ENCODE measurements at regions not wholly inside any gene's neighbourhood (a gene's known extent, or its start where the extent isn't known, plus 50 kb on each side); places are given as distances from the start of the nearest gene placed in this dataset.

DNA sequence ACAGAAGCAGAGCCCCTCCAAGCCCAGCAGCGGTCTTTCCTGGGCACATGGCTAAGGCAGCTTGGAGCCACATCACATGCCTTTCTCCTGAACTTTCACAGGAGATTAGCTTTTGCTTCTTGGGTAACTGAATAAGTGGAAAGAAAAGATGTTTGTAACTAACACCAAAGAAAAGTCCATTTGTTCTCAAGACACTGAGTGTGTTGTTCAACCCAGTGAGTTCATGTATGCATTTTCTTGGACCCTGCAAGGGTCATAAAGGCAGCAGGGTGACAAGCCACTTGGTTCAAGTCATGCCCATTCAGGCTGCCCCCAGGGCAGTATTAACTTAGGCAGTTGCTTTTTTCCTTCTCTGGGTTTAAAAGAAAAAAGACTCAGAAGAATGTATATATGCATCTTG is 203.4 kb downstream of the FAM76B start:
- no peak for DNase-seq (ENCODE audit: low read depth)

DNA sequence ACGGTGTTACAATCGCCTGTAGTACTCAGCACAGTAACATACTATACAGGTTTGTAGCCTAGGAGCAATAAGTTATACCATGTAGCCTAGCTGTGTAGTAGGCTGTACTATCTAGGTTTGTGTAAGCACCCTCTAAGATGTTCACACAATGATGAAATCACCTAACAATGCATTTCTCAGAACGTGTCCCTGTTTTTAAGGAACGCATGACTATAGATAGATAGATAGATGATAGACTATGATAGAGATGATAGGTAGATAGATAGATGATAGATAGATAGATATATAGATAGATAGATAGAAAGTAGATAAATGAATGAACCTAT is 203.9 kb downstream of the FAM76B start:
- no peak for DNase-seq (ENCODE audit: low read depth)

DNA sequence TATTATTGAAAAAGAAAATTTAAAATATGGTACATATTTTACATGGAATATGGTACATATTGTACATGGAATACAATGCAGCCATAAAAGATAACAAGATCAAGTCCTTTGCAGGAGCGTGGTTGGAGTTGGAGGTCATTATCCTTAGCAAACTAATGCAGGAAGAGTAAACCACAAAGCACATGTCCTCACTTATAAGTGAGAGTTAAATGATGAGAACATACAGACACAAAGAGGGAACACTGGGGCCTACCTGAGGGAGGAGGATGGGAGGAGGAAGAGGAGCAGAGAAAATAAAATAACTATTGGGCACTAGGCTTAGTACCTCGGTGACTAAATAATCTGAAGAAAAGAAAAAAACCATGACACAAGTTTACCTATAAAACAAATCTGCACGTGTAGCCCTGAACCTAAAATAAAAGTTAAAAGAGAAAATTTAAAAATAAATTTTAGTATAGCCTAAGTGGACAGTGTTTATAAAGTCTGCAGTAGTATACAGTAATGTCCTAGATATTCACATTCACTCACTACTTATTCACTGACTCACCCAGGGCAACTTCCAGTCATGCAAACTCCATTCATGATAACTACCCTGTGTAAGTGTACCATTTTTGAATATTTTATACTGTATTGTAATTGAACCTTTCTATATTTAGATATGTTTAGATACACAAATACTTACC is 204.4 kb downstream of the FAM76B start:
- DNase-seq (ENCODE audit: low read depth) = no peak

DNA sequence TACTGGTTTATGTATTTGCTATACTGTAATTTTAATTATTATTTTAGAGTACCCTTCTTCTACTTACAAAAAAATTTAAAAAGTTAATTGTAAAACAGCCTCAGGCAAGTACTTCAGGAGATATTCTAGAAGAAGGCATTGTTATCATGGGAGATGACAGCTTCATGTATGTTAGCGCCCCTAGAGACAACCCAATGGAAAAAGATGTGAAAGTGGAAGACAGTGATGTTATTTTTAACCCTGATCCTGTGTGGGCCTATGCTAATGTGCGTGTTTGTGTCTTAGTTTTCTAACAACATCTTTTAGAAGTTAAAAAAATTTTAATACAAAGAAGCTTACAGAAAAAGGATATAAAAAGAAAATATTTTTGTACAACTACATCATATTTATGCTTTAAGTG is 205.0 kb downstream of the FAM76B start:
- no peak for DNase-seq (ENCODE audit: low read depth)

DNA sequence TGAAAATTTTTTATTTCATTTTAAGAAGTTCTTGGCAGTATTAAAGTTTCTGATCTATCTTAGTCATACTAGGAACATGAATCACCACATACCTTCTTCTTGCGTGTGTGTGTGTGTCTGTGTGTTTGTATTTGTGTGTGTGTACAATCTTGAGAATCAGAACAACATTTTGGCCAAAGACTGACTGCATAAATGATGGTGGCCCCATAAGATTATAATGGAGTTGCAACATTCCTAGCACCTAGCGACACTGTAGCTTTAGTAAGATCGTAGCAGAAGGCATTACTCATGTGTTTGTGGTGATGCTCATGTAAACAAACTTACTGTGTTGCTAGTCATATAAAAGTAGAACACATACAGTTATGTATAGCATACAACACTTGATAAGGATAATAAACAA is 205.4 kb downstream of the FAM76B start:
- DNase-seq (ENCODE audit: low read depth) = no peak

DNA sequence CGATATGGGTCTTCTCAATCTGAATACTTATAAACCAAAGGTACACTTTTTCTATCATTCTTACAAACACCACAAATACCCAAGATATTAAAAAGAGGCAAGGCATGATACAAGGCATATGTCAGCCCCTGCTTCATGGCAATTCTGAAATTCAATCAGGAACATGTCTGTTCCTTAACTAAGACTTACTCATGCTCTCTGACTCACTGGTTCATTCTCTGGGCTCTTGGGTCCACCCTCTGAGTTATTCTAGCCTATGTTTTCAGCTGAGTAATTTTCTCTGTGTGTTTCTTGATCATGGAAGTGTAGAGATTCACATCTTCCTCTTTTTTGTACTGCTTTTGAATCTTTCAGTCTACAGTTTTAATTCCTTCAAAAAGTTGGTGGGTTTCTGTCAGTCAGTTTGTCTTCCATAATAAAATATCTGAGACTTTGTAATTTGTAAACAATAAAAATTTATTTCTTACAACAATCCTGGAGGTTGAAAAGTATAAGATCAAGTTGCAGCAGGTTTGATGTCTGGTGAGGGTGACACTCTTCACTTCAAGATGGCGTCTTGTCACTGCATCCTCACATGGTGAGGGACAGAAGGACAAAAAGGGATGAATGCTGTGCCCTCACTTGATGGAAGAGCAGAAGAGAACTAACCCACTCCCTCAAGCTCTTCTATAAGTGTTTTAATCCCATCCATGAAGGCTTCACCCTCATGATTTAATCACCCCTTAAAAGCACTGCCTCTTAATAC is 211.7 kb downstream of the FAM76B start:
- no peak for DNase-seq (ENCODE audit: low read depth)

DNA sequence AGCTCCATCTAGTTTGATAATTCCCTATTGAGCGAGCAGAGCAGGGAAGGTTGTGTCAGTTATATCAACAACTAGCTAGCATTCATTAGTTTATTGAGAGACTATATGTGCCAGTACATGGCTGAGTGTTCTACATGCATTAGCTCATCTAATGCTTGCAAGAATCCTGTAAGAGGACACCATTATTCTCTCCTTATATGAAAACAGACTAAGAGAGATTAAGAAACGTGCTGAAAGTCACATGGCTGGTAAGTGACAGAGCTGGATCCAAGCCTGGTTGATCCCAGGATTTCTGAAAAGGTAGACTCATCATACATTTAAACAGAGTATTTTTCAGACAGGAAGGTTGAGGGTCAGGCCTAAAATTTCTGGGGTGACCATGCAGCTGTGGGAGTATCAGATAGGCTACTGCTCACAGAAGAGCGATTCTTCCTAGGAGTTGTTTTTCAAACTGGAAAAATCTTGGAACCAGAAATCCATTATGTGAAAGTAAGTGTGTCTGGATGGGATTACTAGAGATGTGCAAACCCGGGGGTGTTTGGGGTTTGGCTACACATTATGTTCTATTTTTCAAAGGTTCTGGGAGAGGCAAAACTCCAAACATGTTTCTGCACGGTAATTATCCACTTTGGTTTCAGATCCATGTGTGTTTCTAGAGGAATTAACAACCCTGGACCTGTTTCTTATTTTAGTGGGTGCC is 213.3 kb downstream of the FAM76B start:
- DNase-seq (ENCODE audit: low read depth) = no peak

DNA sequence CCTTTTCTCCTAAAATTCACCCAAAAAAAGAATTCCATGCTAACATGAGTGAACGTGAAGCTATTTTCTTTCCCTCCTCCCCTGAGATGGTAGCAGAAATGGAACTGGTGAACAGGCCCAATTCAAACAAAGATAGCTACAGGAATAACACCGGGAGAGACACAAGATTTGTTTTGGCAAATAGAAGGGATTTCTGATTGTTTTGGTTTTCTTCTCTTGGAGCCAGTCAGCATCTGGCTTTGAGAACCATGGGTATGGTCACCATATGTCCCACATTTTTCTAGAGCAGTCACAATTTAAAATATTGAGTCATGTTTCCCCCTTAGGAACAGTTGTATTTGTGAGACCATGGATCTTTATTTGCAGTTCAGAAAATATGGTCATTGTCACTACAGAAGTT is 214.1 kb downstream of the FAM76B start:
- no peak for DNase-seq (ENCODE audit: low read depth)

DNA sequence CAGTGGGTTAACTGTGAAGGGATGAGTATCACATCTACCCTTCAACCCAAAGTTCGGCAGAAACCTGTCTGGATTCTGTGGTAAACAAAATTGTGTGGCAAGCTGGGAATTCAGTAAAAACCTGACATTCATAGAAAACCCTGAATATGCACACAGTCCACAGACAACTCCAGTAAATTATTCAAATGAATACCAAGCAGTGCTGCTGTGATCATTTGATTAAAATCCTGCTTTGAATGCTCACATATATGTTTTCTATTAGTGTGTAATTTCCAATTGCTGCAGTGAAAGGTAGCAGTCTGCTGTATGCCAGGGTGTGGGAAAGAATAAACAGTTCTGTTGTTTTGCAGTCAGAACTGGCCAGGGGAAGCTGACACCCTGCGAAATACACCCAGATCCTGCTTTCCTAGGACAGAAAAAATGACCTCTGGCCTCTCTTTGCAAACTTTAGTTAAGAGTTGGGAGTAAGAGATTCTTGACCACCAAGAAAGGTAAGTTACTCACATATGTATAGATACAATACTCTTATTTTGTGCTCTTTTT is 217.8 kb downstream of the FAM76B start:
- no peak for DNase-seq (ENCODE audit: low read depth)

DNA sequence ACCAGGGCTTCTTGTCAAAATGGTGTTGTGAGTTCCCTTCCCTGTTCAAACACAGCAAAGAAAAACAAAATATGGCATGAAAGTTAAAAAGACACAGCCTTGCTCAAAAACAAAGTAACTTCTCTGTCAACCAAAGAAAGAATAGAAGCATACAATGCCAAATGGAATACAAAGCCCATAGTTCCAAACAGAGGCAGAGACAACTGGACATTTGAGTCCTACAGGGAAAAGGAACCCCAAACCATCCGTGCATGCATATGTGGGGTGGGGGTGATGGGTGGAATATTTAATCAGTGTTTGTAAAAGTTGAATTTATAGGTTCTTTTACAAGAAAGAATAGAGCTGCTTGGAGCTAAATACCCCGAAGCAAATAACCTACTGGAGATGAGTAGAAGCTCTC is 218.7 kb downstream of the FAM76B start:
- no peak for DNase-seq (ENCODE audit: low read depth)

DNA sequence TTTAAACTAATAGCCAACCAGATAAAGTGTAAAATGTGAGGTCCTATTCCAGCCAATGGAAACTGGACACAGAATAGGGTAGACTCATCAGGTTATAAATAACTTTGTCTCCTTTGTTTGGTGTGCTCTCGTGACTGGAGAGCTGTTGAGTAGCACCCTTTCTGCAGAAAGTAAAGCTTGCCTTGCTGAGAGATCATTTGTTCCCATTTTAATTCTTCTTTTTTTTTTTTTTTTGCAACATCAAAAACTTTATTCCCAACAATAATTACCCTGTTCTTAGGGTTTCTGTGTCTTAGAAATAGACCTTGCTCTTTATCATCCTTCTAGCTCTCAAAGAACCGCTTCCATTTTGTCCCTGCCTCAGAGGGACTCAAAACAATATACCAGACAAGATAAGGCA is 220.4 kb downstream of the FAM76B start:
- DNase-seq (ENCODE audit: low read depth) = no peak

DNA sequence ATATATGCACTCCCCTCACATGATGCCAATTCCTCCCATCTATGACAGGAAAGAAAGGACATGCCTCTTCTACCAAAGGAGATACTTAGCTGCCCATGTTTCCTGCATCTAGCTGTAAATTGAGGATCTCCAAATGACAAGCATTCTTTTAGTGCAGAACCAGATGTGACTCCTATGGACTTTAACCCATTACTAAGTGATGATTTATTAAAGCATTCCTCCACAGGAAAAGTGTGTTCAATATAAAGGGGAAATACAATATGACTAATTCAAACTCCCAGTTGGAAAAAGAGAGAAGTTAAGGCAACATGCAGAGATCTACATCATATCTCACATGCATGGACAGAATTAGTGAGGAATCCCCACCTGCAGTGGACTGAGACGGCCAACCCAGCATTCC is 221.3 kb downstream of the FAM76B start:
- no peak for DNase-seq (ENCODE audit: low read depth)

DNA sequence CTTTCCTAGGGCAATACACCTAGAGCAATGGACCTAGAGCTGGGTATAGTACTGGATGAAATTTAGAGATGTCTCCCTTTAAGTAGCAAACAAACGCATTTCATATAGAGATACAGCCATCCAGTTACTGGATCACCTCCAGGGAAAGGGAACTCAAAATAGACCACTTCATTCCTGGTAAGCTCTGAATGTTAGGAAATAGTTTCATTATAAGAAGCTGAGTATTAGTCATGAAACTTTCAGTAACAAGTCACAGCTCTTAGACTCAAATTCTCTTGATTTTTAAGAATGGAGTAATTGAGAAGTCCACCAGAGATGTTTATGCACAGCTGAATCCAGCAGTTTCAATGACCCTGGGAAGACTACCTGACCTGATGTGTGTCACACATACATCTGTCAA is 221.9 kb downstream of the FAM76B start:
- DNase-seq (ENCODE audit: low read depth) = no peak

DNA sequence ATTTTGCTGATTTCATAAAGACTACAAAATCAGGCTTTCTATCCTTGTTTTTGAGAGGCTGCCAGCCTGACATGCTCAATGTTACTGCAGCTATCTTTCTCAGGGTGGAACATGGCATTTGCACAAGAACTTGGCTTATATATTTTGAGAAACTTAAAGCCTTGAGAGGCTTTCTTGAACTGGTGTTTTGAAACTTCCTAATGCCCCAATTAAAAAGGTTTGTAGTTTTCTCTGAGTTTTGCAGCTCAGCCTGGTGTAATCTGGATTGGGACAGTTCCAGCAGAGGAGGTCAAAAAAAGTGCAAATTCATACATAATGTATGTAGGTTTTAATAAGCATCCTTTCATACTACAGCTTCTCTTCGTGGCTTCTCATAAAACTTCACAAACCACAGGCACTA is 223.4 kb downstream of the FAM76B start:
- no peak for DNase-seq (ENCODE audit: low read depth)

DNA sequence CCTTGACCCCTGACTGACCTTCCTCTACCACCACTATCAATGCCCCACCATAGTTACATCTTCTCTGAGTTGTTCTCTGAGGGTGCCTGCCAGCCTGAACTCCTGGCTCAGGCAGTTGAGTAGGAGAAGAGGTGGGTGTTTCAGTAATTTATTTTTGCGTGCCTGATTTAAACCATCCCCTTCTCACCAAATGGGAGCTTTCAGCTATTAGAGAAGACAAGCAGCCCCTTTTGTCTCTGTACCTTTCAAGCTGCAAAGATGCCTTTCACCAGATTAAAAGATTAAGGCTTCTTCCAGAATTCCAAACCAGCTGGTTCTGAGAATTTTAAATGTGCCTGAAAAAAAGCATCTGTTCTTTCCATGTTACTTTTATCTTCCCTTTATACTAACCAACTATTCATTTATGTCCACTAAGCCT is 223.8 kb downstream of the FAM76B start:
- no peak for DNase-seq (ENCODE audit: low read depth)

DNA sequence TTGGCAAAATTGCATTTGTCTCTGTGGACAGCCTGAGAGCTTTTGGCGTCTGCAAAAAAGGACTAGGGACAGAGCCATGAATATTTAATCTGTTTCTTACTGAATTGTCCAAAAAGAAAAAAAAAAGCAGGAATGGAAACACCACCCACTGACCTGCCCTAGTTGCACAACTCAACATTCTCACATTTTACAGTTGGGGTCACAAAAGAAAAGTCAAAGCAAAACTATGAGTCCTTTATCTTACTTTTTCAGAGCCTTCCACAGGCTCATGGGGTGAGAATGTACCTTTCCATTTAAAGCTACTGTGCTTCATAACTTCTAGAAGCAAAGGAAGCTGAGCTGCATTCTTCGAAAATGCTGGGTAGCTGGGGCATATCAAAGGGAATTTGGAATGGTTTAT is 225.7 kb downstream of the FAM76B start:
- DNase-seq (ENCODE audit: low read depth) = no peak

DNA sequence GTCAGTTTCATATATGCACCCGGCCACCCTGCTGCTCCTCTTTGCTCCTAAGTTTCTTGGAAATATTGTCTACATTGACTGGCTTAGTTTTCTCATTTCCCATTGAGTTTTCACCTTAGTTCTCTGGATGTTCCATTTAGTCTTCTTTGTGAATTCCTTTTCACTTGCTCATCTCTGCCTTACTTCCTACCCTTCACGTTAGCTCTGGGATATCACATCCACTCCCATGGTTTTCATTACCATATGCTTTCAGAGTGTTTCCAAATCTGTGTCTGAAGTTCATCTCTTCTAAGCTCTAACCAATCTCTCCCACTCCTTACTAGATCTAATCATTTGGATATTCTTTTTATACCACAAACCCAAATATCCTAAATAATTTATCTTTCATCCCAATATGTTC is 226.4 kb downstream of the FAM76B start:
- no peak for DNase-seq (ENCODE audit: low read depth)

DNA sequence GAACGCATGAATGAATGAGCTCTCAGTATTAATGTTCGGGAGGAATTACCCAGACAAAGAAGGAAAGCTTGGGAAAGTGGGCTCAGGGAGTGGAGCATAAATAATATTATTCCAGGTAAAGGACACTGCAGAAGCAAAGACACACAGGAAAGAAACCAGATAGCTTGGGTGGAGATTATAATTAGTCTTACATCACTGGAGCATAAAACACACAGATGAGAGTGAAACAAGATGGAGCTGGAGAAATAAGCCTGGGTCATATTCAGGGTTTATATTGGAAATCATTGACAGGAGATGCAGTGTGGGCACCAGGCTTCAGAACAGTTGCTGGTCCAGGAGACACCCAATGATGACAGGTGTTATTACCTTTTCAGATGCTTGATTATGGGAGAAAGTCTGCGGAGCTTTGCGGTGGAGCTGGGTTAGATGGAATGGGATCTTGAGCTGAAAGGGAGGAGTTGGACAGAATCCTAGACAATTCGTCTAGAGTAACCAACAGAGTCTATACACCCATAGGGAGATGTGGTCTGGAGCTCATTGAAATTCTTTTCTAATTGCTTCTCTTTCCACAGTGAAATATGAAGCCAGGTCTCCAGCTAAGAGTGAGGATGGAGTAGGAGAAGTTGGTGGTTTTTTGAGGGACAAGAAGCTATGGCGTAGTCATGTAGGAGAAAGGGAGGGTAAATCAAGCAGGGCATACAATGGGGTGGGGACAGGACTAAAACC is 227.2 kb downstream of the FAM76B start:
- DNase-seq (ENCODE audit: low read depth) = no peak

DNA sequence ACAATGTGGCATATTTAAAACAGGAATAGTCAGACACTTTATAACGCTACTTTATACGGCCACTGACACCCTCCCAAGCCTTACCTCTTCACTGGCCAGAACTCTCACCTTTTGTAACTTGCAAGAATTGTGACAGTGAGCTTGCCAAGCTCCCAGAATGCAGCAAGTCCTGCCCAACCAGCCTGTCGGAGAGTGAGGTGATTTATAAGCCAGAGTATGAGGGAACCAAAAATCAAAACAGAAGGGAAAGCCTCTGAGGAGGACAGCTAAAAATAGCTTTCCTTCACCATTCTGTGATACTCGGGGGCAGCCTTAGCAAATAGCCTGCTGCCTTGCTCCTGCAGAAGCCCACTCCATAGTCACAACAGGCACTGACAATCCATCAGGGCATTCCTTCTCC is 229.7 kb downstream of the FAM76B start:
- DNase-seq (ENCODE audit: low read depth) = no peak

DNA sequence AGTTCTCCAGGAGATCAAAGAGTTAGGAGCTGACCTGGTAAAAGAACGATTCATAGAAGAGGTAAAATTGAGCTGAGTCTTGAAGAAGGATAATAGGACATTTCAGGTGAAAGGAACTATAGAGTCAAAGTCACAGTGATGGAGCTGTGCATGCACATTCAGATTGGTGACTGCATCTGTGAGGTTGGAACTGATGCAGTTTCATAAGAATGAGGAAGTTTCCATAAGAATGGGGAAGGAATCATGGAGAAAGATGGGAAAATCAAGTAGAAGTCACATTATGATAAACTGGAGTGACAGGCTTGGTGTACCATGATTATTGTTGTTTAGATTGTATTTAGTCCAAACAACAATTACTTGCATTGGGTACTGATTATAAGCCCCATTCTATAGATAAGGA is 232.2 kb downstream of the FAM76B start:
- no peak for DNase-seq (ENCODE audit: low read depth)

DNA sequence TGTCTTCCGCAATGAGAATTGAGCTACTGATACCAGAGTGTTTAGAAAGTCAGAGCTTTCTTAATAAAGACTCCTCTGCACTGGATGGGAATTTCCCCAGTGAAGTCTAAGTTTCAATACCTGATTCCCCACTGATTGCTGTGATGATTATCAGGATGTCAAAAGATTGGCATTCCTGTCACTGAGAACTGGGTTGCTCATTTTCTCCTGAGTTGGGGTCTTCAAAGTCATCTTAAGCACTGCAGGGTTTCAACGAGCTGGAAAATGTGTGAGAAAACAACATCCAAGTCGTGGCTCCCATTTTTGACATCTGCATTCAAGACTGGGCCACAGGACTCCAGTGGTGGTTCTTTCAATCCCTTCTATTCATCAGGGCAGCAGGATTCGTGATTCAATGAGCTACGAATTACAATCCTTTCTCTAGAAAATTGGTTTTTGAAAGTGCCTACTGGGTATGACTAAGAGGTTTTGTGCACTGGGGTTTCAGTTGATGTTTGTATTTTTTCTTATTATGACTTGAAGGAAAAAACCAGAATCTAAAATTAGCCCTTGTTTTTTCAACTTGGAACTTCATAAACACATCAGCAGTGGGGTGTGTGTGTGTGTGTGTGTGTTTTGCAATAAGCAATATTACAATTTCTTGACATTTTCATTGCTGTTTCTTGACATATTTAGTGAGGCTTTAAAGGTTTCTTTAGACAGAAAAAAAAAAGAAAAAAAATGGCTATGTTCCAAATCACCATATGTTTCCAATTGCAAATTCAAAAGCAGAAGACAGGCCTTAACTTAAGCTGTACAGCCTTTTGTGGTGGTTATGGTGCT is 233.0 kb downstream of the FAM76B start:
- DNase-seq (ENCODE audit: low read depth) = no peak

All from myocyte (in vitro differentiated cells).